B cell (primary cell): ENCODE measurements at regions not wholly inside any gene's neighbourhood (a gene's known extent, or its start where the extent isn't known, plus 50 kb on each side); places are given as distances from the start of the nearest gene placed in this dataset.

Experiments used
- ATAC-seq: fragments of 200-7000 bp; cut with Tn5 transposase; one replicate; pipeline ENCODE4 v1.10.0; 2021; ENCODE audit warnings: low read depth, mild to moderate bottlenecking, moderate number of reproducible peaks, moderate library complexity
- CTCF ChIA-PET: fragments of 350-600 bp; sonication (Branson Sonifier 250); formaldehyde crosslinking; loops from one replicate; lab custom pipeline; 2021; ENCODE audit warnings: antibody characterized with exemption, inconsistent platforms; lab: Charles Lee
- POLR2A ChIA-PET: fragments of 350-600 bp; sonication (Branson Sonifier 250); formaldehyde crosslinking; loops from one replicate; lab custom pipeline; 2021; ENCODE audit warnings: antibody characterized with exemption; lab: Charles Lee
- DNase-seq: peaks from one replicate; pipeline ENCODE4 v3.0.0; 2013
- H2AFZ ChIP-seq: 2 replicates; pipeline ENCODE4 v1.6.1; 2012; ENCODE audit warnings: mild to moderate bottlenecking, low read depth, low read length; ENCODE audit not compliant: insufficient read depth, poor library complexity, severe bottlenecking
- H3K27ac ChIP-seq, 2 donors: 1 replicate in 1 of 2; 2 replicates in 1 of 2; pipeline ENCODE4 v1.5.1; 2012 to 2013; ENCODE audit warnings: low read length in 2 of 2, mild to moderate bottlenecking in 2 of 2, moderate library complexity in 1 of 2
- H3K27me3 ChIP-seq, 4 experiments: fragments of 200-600 bp in 1 of 4; sonication (generic) in 1 of 4; replicated peaks in 1 of 4; 1 replicate in 2 of 4; 2 replicates in 2 of 4; pipeline versions ENCODE4 v1.6.1 to v1.7.0; 2013 to 2016; ENCODE audit warnings: low read length in 3 of 4, mild to moderate bottlenecking in 2 of 4, mixed read lengths in 1 of 4, moderate library complexity in 1 of 4; ENCODE audit not compliant: insufficient read depth in 4 of 4, control insufficient read depth in 3 of 4; ENCODE audit errors: control extremely low read depth in 1 of 4
- H3K36me3 ChIP-seq, 2 experiments: replicated peaks in 1 of 2; 1 replicate in 1 of 2; 2 replicates in 1 of 2; pipeline versions ENCODE4 v1.6.1 to v1.7.1; 2013; ENCODE audit warnings: low read length in 1 of 2; ENCODE audit not compliant: insufficient read depth in 2 of 2, control insufficient read depth in 1 of 2; ENCODE audit errors: control extremely low read depth in 1 of 2, extremely low read depth in 1 of 2
- H3K4me1 ChIP-seq, 2 donors: fragments of 200-600 bp in 1 of 2; sonication (generic) in 1 of 2; 1 replicate in 1 of 2; 2 replicates in 1 of 2; pipeline versions ENCODE4 v1.5.1 to v1.6.1; 2013 to 2017; ENCODE audit warnings: low read length in 2 of 2; ENCODE audit not compliant: control insufficient read depth in 2 of 2, insufficient read depth in 2 of 2
- H3K4me2 ChIP-seq: replicated peaks from 2 replicates; pipeline ENCODE3; 2012; ENCODE audit warnings: mild to moderate bottlenecking, low read depth, low read length; ENCODE audit not compliant: poor library complexity, severe bottlenecking
- H3K4me3 ChIP-seq, 5 experiments: fragments of 200-600 bp in 1 of 5; sonication (generic) in 1 of 5; 1 replicate in 3 of 5; 2 replicates in 2 of 5; pipeline versions ENCODE4 v1.5.1 to v1.7.0; 2011 to 2016; ENCODE audit warnings: low read length in 4 of 5, mild to moderate bottlenecking in 4 of 5, low read depth in 2 of 5, control low read depth in 1 of 5, moderate library complexity in 1 of 5; ENCODE audit not compliant: insufficient read depth in 1 of 5; ENCODE audit errors: control extremely low read depth in 1 of 5, extremely low read depth in 1 of 5
- H3K79me2 ChIP-seq: fragments of 200-600 bp; sonication (generic); one replicate; pipeline ENCODE4 v1.6.0; 2016; ENCODE audit warnings: low read length; ENCODE audit not compliant: control insufficient read depth, insufficient read depth
- H3K9ac ChIP-seq: fragments of 200-600 bp; sonication (generic); 2 replicates; pipeline ENCODE4 v1.6.1; 2017; ENCODE audit warnings: mild to moderate bottlenecking, low read length, moderate library complexity
- H3K9me3 ChIP-seq, 3 donors: one replicate each; pipeline versions ENCODE4 v1.6.1 to v1.7.1; 2013; ENCODE audit warnings: low read length in 2 of 3; ENCODE audit not compliant: control insufficient read depth in 2 of 3, insufficient read depth in 1 of 3; ENCODE audit errors: control extremely low read depth in 1 of 3
- H4K20me1 ChIP-seq: 2 replicates; pipeline ENCODE4 v1.6.0; 2012; ENCODE audit warnings: mild to moderate bottlenecking, low read length; ENCODE audit not compliant: insufficient read depth, control insufficient read depth, poor library complexity, severe bottlenecking
- H3K27ac Mint-ChIP-seq: one replicate; pipeline ENCODE4 v1.8.0; 2021; ENCODE audit warnings: mixed read lengths
- H3K27me3 Mint-ChIP-seq: one replicate; pipeline ENCODE4 v1.8.0; 2021; ENCODE audit warnings: mixed read lengths
- H3K4me1 Mint-ChIP-seq: one replicate; pipeline ENCODE4 v1.8.0; 2021; ENCODE audit warnings: mixed read lengths
- H3K4me3 Mint-ChIP-seq: one replicate; pipeline ENCODE4 v1.8.0; 2021; ENCODE audit warnings: mixed read lengths
- H3K9me3 Mint-ChIP-seq: one replicate; pipeline ENCODE4 v1.8.0; 2022; ENCODE audit warnings: mixed read lengths; ENCODE audit not compliant: insufficient read depth
- EZH2 ChIP-seq: IDR thresholded peaks from 2 replicates; pipeline ENCODE4 v1.6.1; 2012; ENCODE audit warnings: borderline replicate concordance, low read depth, mild to moderate bottlenecking, moderate library complexity, low read length; ENCODE audit not compliant: insufficient read depth, poor library complexity, severe bottlenecking
- WGBS: methylation state at CpG from one replicate; pipeline ENCODE4 v1.1.5; 2013; ENCODE audit warnings: missing lambda C conversion rate; ENCODE audit not compliant: insufficient coverage; 5-methylcytosine and 5-hydroxymethylcytosine counted together
- intact Hi-C: fragments of 100-400 bp; cut with micrococcal nuclease; formaldehyde crosslinking; loops from one replicate; pipeline ENCODE4 v1.10.0; 2022
- TF ChIP-seq, protein P1 (sequence below): fragments of 200-600 bp; IDR thresholded peaks from one replicate; pipeline ENCODE4 v1.8.0; 2022; ENCODE audit warnings: antibody characterized with exemption, mild to moderate bottlenecking

- Mint-ChIP-seq H3K4me1 (no peaks in the 10 kb centered on the region), H3K27me3 (no peaks in the 10 kb centered on the region), H3K27ac (no peak overlapping the region), H3K9me3 (no peaks in the 10 kb centered on the region), H3K4me3 (no peak overlapping the region)
- no peak for TF ChIP-seq EZH2
- TF ChIP-seq, protein P1, sequence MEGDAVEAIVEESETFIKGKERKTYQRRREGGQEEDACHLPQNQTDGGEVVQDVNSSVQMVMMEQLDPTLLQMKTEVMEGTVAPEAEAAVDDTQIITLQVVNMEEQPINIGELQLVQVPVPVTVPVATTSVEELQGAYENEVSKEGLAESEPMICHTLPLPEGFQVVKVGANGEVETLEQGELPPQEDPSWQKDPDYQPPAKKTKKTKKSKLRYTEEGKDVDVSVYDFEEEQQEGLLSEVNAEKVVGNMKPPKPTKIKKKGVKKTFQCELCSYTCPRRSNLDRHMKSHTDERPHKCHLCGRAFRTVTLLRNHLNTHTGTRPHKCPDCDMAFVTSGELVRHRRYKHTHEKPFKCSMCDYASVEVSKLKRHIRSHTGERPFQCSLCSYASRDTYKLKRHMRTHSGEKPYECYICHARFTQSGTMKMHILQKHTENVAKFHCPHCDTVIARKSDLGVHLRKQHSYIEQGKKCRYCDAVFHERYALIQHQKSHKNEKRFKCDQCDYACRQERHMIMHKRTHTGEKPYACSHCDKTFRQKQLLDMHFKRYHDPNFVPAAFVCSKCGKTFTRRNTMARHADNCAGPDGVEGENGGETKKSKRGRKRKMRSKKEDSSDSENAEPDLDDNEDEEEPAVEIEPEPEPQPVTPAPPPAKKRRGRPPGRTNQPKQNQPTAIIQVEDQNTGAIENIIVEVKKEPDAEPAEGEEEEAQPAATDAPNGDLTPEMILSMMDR, result no peak
- H3K4me1 ChIP-seq, result no peaks in the 10 kb centered on the region
- H3K4me3 ChIP-seq, result no peak overlapping the region
- H3K36me3 ChIP-seq, result no peaks in the 10 kb centered on the region
- H3K9me3 ChIP-seq, result peaks cover 0 to 19% (median 0%) of the 10 kb centered on the region in 3 donors
- intact Hi-C loops, result no loop called here
- ATAC-seq (no peak), DNase-seq (no peak)
- H4K20me1 ChIP-seq, result no peaks in the 10 kb centered on the region
- H3K9ac ChIP-seq, result no peak overlapping the region
- no CpG with 5 or more reads among the region's 4 CpGs for WGBS
- H3K79me2 ChIP-seq, result no peaks in the 10 kb centered on the region
- H3K27me3 ChIP-seq, result no peaks in the 10 kb centered on the region
- H2AFZ ChIP-seq, result no peak overlapping the region
- H3K4me2 ChIP-seq, result no peak overlapping the region
- ChIA-PET CTCF (no interaction called here), POLR2A (no interaction called here)
- no peak overlapping the region for H3K27ac ChIP-seq
These were observed 826.7 kb downstream of the TYW1 start for GRCh38 chr7:67823345-67823744.

GRCh38 chr7:67825356-67825755 lies 828.7 kb downstream of the TYW1 start:
- no peak overlapping the region for H2AFZ ChIP-seq
- intact Hi-C loops, result no loop called here
- peaks cover 0 to 19% (median 0%) of the 10 kb centered on the region in 3 donors for H3K9me3 ChIP-seq
- DNase-seq (no peak), ATAC-seq (no peak)
- H3K4me1 ChIP-seq, result no peaks in the 10 kb centered on the region
- no peak overlapping the region for H3K4me2 ChIP-seq
- WGBS, result no CpG with 5 or more reads among the region's 1 CpG
- H3K27ac ChIP-seq, result no peak overlapping the region
- Mint-ChIP-seq H3K27me3 (no peaks in the 10 kb centered on the region), H3K4me3 (no peak overlapping the region), H3K4me1 (no peaks in the 10 kb centered on the region), H3K27ac (no peak overlapping the region), H3K9me3 (peaks cover 2% of the 10 kb centered on the region)
- CTCF ChIA-PET, result no interaction called here
- no peak overlapping the region for H3K4me3 ChIP-seq
- POLR2A ChIA-PET, result no interaction called here
- no peaks in the 10 kb centered on the region for H3K27me3 ChIP-seq
- TF ChIP-seq EZH2, result no peak
- TF ChIP-seq, protein P1, result no peak
- no peak overlapping the region for H3K9ac ChIP-seq
- H4K20me1 ChIP-seq, result no peaks in the 10 kb centered on the region
- H3K36me3 ChIP-seq, result no peaks in the 10 kb centered on the region
- no peaks in the 10 kb centered on the region for H3K79me2 ChIP-seq
